GM12872 (cell line): ENCODE measurements at regions not wholly inside any gene's neighbourhood (a gene's known extent, or its start where the extent isn't known, plus 50 kb on each side); places are given as distances from the start of the nearest gene placed in this dataset.

Source experiments
- CTCF ChIP-seq: IDR thresholded peaks from 3 replicates; pipeline ENCODE4 v1.5.1; 2011; ENCODE audit warnings: low read depth, mild to moderate bottlenecking, low read length, moderate library complexity; ENCODE audit not compliant: insufficient read depth

- TF ChIP-seq CTCF, result no peak
Observed at GRCh38 chrX:69102612-69103194, 62.5 kb downstream of the PJA1 start.

GRCh38 chrX:69101683-69102251 lies 63.5 kb downstream of the PJA1 start:
- no peak for TF ChIP-seq CTCF

- TF ChIP-seq CTCF, result no peak
Observed at GRCh38 chrX:69100478-69100877, 64.8 kb downstream of the PJA1 start.

GRCh38 chrX:69097451-69098236 lies 67.6 kb downstream of the PJA1 start:
- TF ChIP-seq CTCF, result no peak

- no peak for TF ChIP-seq CTCF
Observed at GRCh38 chrX:69096963-69097362, 68.3 kb downstream of the PJA1 start.

- no peak for TF ChIP-seq CTCF
Observed at GRCh38 chrX:69094977-69095669, 70.1 kb downstream of the PJA1 start.
